DMS114 treated with DMSO at 0.1 percent for 48 hours (cell line): ENCODE measurements at regions not wholly inside any gene's neighbourhood (a gene's known extent, or its start where the extent isn't known, plus 50 kb on each side); places are given as distances from the start of the nearest gene placed in this dataset.

Experiments
- DNase-seq: peaks from one replicate; lab custom pipeline; 2025; ENCODE audit not compliant: unreplicated experiment; lab: John Stamatoyannopoulos, UW

DNA sequence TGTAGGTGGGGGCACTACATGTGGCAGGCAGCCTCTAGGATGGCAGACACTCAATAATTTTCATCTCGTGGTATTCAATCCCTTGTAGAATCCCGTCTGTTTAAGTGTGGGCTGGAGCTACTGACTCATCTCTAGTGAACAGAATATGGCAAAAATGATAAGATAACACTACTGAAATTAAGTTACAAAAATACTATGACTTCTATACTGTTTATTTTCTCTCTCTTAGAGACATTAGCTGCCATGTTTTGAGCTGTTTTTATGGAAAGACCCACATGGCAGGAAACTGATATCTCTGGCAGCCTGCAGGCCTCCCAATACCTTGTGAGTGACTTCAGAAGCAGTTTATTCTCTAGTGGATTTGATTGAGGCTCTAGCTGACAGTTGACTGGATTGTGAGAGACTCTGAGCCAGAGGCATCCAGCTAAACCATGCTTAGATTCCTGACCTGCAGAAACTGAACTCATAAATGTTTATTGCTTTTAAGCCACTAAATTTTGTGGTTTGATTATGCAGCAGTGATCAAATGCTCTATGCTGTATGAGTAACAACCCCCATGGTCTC, 298.8 kb upstream of the CTSO start:
- no peak for DNase-seq

DNA sequence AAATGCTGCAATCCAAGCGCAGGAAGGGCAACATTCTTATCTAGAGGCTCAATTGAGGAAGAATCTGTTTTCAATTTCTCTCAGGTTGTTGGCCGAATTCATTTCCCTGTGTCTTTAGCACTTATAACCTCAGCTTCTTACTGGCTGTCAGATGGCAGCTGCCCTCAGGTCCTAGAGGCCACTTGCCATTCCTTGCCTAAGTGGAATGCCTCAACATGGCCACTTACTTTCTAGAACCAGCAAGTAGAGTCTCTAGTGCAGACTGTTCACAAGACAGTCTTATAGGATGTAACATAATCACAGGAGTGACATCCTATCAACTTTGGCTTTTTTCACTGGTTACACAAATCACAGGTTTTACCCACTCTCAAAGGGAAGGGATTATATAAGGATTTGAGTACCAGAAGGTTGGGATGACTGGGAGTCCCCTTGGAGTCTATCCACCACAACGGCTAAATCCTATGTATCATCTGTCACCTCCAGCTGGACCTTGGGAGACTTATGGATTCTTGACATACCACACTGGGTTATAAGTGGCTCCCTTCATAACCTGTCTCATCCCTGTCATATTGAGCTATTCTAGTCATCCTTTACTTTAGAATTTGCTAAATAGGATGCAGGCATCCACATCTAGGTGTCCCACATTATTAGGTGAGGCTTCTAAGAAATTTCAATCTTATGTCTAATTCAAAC, 297.9 kb upstream of the CTSO start:
- DNase-seq: no peak

DNA sequence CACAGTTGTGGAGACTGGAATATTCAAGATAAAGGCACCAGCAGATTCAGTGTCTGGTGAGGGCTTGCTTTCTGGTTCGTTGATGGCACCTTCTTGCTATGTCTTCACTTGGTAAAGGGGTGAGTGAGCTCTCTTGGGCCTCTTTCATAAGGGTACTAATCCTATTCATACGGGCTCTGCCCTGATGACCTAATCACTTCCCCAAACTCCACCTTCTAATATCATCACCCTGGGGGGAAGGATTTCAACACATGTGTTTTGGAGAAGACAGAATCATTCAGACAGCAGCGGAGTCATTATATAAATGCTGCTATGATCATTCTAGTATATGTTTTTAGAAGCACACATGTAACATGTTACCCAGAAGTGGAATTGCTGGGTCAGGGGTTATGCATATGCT, 295.3 kb upstream of the CTSO start:
- DNase-seq: no peak

DNA sequence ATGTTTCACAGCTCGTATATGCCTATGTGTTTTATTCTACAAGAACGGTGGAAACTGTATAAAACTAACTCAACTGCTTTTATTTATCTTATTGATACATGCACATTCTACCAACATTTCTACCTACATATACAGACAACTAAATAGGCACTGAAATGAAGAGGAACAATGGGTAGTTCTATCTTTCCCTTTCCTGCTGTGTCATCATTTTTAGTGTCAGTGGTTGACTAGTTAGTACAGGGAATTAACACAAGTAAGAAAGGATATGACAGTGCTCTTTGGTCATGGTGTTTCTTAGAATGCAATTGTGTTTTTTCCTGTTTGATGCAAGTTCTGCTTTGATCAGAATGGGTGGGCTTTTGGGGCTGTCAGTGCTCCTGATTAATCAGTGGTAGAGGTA, 293.8 kb upstream of the CTSO start:
- DNase-seq: no peak

DNA sequence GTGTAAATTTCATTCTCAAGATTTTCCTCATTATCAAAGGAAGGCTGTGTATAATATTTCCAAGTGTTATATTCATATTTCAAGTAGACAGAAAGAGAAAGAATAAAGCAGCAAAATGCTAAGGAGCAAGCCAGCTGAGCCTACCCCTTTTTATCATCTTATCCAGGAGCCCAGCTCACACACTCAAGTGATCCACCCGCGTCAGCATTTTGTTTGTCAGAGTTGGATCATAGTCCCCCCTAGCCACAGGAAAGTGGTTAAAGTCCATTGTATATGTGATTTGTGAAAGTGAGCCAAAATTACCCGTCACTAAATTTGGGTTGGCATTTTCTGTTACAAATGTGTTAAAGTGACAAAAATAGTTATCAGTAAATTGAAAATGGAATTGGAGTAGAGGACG, 289.3 kb upstream of the CTSO start:
- DNase-seq: no peak

DNA sequence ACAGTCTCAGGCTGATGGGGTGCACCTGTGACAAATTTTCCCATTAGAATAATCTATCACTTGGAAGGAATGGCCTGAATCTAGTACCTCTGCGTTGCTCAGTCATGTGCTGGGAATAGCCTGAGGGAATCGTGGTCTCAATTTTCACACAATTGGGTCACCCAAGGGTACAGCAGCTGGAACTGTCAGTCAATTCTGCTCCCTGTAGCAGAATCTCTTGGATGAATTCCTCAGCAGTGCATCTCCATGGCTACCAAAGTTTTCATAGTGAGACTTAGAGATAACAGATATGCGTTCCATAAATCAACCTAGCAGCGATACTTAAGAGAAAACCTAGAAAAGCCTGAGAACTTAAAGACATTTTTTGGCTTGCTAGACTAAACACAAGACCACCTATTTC, 288.7 kb upstream of the CTSO start:
- DNase-seq: no peak

DNA sequence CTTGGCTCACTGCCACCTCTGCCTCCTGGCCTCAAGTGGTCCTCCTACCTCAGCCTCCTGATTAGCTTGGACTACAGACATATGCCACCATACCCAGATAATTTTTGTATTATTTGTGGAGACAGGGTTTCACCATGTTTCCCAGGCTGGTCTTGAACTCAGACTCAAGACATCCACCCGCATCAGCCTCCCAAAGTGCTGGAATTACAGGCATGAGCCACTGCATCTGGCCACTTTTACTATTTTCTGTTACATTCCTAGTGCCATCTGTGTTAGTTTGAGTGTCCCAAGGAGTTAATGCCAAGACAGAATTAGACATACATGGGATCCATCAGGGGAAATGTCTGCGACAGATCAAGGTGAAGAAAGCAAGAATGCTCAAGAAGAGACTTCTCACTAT, 288.2 kb upstream of the CTSO start:
- no peak for DNase-seq

DNA sequence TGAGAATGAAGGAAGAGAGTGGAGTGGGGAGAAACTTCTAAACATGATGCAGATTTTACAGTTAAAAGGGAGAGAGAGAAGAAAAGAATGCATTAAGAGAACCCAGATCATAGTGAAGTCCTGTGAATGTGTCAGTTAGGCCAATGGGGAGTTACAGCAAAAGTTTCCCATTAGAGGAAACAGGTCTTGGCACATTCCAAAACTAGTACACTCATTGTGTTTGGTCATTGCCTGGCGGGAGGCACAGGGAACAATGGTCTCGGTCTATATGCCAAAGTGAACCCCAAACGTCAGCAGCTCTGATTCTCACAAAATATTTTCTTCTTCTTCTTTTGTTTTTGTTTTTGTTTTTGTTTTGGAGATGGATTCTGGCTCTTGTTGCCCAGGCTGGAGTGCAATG, 284.5 kb upstream of the CTSO start:
- DNase-seq: no peak

DNA sequence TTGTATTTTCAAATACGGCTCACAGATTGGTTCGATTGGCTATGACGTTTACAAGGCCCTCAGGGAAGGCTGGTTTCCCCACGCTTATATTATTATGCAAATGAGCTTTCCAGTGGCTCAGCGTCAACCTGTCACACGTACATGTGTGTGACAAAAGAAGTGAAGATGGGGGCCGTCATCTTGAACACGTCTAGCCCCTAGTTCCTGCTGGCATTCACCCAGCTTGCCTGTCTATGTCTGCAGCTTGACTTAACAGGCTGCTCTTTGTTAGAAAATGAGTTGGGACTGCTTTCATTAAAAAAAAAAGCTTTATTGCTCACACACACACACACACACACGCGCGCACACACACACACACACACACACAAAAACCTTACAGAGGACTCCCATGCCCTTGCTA, 283.6 kb upstream of the CTSO start:
- no peak for DNase-seq

DNA sequence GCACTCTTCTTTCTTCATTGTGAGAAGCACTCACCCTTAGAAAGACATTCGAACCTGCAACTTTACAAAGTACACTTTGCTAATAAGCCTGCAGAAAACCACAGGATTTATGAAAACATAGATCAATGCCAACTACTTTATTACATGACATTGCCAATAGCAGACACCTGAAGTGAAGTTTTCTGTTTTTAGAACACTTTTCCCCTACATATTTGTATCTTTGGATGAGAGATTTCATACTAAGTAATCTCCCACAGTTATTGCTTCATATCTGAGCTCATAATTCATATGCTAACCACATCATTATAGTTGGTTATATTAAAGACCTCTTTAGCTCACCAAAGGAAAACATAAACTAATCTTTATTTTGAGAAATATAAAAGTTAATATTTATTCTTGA, 276.5 kb upstream of the CTSO start:
- no peak for DNase-seq

DNA sequence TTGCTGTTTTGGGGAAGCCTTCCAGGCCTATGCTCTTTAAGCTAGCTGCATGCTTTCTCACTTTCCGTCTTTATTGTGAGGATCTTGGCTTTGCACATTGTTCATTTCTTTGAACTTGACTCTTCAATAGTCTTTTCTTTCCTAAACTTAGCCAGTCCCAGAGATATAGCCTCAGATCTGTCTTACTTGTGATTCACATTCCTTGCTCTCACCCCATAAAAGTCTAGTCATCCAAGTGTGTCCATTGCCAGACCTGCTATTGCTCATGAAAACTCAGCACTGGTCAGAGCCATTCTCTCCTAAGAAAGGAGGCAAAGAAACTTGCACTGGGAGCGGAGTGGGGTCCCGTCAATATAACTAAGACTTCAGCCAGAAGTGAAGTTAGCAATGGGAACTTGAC, 275.0 kb upstream of the CTSO start:
- DNase-seq: no peak

DNA sequence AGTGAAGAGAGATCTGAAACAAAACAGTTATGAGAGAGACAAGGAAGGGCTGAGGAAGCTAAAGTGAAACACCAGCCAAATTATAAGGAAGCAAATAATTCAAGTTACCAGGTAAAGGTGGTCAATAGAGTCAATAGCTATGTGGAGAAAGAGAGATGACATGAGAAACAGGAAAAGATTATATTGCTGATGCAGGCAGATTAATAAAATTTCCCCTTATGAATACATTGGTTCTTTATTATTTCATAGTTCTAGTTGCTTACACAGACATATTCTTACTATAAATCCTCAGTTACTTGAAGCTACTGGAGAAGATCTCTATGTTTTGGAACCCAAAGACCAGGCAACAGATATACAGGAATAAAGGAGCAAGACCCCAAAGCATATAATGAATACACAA, 273.7 kb upstream of the CTSO start:
- DNase-seq: no peak

DNA sequence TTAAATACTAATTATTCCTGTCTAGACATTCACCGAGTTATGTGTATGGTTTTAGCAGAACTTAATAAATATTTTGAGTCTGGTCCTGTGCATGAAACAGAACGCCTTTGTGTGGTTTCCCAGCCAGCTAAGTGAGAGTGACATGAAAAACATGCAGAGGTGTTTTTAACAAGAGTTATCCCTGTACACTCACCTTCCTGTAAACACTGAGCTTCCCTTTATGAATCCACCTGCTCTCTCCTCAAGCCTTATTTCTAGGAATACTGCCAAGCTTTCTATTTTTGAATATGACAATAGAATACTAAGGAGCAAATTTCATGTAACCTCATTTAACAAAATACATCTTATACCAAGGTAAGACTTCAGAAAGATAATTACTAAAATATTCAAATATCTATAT, 270.3 kb upstream of the CTSO start:
- no peak for DNase-seq

DNA sequence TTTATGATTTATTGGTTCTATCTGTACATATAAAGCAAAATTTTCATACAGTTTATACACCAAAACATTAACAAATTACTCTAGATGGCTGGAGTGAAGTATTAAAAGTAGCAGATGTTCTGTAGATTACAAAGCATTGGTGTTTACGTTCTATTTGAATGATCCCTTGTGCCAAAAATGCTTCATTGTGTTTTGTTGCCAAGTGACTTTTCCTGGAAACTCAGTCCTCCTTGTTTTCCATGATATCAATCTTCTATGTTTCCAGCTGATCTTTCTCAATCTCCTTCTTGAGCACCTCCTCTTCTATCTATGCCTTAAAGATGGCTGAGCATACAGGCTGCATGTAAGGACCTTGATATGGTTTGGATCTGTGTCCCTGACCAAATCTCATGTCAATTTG, 263.6 kb upstream of the CTSO start:
- no peak for DNase-seq

DNA sequence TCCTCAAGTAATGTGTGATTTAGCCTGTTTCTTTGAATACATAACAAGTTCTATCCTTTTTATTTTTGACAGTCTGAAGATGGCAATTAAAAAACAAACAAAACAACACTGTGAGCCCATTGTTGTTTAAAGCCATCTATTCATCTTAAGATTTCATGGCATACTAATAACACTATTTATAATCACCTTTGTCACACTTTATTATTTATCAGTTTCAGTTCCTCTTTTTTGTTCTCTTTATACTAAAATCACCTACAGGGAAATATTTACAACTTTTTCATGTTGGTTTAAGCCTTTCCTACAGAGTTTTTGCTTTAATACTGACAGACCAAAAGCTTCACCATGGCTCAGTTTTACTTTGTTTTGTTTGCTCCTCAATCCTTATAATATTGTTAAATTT, 247.4 kb upstream of the CTSO start:
- no peak for DNase-seq

DNA sequence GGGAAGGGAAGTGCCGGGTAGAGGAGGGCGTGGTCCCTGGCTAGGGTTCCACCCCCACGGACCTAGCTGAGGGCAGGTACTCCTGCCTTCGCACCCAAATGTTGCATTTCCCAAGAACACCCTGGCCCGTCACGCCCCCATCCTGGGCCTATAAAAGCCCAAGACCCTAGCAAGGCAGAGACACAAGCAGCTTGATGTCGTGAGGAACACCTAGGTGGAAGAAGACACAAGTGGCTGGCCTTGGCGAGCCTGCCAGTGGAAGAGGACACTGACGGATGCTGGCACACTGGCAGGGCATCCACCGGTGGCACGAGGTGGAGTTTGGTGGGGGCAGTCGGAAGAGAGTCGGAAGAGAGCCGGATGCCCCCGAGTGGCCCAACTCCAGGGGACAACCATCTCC, 244.8 kb upstream of the CTSO start:
- no peak for DNase-seq

DNA sequence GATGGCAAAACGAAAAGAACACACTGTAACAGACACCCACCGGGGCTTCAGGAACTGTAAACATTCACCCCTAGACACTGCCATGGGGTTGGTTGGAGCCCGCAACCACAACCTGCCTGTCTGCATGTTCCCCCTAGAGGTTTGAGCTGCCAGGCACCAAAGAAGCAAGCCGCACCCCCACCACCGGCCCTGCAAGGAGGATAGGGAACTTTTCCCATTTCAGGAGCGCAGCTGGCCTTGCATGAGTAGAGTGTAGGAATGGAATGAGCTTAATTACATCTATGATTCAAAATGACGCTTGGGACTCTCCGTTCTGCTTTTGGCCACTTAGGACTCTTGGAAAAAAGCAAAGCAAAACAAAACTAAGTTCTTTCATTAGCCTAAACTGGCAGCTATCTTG, 243.6 kb upstream of the CTSO start:
- DNase-seq: no peak

DNA sequence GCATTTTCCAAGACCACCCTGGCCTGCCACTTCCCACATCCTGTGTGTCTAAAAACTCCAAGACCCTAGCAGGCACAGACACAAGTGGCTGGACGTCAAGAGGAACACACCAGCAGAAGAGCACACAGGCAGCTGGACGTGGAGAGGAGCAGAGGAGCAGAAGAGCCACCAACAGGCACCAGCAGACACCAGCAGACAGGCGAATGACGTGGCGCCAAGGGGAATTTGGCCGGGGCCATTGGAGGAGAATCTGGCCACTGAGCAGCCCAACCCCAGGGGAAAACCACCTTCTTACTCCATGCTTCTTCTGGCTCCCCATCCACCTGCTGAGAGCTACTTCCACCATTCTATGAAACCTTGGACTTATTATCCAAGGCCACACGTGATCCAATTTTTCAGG, 243.1 kb upstream of the CTSO start:
- DNase-seq: no peak

DNA sequence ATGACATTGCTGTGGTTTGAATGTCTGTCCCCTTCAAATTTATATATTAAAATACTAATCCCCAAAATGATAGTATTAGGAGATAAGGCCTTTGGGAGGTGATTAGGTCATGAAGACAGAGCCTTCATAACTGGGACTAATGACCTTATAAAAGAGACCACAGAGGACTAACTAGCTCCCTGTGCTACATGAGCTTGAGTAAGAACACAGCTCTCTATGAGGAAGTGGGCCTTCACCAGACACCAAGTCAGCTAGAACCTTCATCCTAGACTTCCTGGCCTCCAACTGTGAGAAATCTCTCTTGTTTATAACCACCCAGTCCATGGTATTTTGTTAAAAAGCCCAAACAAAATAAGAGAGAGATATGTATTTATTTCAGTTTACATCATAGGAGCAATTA, 242.2 kb upstream of the CTSO start:
- DNase-seq: no peak

DNA sequence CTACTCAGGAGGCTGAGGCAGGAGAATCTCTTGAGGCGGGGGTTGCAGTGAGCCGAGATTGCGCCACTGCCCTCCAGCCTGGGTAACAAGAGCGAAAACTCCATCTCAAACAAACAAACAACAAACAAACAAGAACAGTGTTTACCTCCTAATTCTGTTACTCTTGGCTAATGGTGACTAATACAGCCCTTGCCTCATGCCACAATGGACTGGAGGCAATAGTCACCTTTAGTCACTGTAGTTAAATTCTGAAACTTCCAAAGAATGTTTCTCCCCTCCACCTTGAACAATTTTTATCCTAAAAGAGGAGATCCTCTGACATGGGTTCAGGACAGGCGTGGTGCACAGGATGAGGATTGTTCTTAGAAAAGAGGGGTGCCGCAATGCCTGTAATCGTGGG, 241.2 kb upstream of the CTSO start:
- DNase-seq: no peak

DNA sequence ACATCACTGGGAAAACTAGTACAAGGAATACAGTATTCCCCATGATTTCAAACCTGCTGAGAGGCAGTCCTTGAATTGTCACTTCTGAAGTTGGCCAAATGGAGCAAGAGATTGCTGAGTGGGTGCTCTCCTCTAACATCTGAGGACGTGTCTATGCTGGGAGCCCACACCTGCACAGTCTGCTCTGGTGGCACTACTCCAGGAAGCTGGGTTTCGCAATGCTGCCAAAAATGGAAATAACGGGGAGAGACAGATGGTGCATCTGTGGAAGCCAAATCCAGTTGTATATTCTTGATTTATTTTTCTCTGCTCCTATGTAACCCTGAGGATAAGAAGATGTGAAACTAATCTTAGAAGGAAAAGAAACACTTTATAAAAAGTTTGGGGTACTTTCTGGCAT, 240.1 kb upstream of the CTSO start:
- DNase-seq: no peak

DNA sequence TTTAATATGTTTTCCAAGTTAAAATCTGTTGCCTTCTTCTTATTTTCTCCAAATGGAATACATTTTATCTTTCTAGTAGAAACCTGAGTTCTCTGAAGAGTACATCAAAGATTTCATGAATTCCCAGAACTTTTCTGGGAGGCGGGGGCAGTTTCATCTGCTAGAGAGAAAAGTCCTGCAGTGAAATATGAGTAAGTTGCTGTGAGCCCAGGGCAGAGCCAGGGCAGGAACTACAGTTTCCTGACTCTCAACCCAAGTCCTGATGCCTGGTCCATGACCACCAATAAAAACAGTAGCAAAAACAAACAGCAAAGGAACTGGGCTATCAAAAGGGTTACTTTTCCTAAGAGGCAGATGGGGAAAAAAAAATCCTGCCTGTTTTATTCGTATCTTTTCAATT, 239.4 kb upstream of the CTSO start:
- DNase-seq: no peak

DNA sequence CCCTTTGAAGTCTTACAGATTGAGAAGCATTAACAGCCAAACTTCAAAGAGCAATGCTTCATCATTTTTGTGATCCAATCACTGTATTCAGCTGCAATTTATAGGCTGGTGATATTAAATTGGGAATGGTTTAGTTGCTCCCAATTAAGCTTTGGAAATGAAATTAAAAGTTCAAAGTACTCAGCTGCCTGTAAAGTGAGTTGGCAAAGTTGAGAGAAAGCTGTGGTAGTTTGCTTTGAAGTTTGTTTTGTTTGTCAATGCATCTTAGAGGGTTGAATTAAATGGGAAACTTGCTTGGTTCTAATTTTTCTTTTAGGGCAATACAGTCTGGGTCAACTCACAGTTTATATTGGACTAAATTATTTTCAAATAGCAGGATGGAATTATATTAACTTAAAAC, 238.4 kb upstream of the CTSO start:
- no peak for DNase-seq
